Fibroblast of the aortic adventitia (primary cell): ENCODE measurements at regions not wholly inside any gene's neighbourhood (a gene's known extent, or its start where the extent isn't known, plus 50 kb on each side); places are given as distances from the start of the nearest gene placed in this dataset.

Experiments
- DNase-seq: peaks from one replicate; pipeline ENCODE4 v3.0.0-alpha.2; 2010; ENCODE audit warnings: low read depth
- H3K4me3 ChIP-seq: 2 replicates; pipeline ENCODE4 v1.5.1; 2011; ENCODE audit warnings: low read depth, mild to moderate bottlenecking, control low read depth, low read length, moderate library complexity
- TF ChIP-seq, protein P1 (sequence below): IDR thresholded peaks from 2 replicates; pipeline ENCODE4 v1.5.1; 2011; ENCODE audit warnings: mild to moderate bottlenecking, low read length, control low read depth, inconsistent platforms; ENCODE audit not compliant: insufficient read depth

GRCh38 chr1:188317894-188318293, 1489.1 kb downstream of the PLA2G4A start:
- no peak overlapping the region for H3K4me3 ChIP-seq
- TF ChIP-seq, protein P1, sequence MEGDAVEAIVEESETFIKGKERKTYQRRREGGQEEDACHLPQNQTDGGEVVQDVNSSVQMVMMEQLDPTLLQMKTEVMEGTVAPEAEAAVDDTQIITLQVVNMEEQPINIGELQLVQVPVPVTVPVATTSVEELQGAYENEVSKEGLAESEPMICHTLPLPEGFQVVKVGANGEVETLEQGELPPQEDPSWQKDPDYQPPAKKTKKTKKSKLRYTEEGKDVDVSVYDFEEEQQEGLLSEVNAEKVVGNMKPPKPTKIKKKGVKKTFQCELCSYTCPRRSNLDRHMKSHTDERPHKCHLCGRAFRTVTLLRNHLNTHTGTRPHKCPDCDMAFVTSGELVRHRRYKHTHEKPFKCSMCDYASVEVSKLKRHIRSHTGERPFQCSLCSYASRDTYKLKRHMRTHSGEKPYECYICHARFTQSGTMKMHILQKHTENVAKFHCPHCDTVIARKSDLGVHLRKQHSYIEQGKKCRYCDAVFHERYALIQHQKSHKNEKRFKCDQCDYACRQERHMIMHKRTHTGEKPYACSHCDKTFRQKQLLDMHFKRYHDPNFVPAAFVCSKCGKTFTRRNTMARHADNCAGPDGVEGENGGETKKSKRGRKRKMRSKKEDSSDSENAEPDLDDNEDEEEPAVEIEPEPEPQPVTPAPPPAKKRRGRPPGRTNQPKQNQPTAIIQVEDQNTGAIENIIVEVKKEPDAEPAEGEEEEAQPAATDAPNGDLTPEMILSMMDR: no peak

DNA sequence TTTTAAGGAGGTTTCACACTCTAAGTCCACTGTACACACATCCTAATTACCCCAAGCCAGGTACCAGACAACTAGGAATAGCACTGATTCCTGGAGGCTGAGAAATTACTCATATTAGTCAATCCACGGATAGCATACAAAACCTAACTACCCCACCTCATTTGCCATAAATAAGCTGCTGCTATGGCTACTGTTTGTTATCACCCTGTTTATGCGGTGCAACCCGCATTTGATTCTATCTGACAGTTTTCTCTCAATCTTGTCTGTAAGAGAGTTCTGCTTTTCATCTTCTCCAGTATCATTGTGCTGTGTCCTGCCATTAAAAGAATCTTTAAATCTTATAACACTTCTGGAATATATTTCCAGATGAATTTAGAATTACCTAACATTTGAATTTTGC, 1496.5 kb downstream of the PLA2G4A start:
- H3K4me3 ChIP-seq: no peak overlapping the region
- no peak for DNase-seq
- TF ChIP-seq, protein P1: no peak

More at GRCh38 chr1:188317894-188318293, 1489.1 kb downstream of the PLA2G4A start:
- DNase-seq: no peak

DNA sequence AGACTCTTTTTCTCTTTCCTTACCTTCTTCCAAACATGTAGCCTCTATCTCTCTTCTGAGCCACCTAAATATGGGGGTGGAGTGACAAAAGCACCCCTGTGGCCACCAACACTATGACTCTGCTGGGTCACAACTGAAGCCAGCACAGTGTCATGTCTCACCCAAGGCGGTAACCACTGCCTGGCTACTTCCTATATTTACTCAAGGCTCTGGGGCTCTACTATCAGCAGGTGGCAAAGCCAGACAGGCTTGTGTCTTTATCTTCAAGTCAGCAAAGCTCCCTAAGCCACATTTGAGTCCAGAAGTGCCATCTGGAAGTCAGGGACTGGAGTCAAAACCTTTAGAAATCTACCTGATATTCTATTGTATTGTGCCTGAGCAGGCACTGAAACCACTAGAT, 1515.2 kb downstream of the PLA2G4A start:
- DNase-seq: no peak
- TF ChIP-seq, protein P1: no peak
- no peak overlapping the region for H3K4me3 ChIP-seq

GRCh38 chr1:188350104-188350503, 1521.4 kb downstream of the PLA2G4A start:
- H3K4me3 ChIP-seq: no peak overlapping the region
- DNase-seq: no peak
- TF ChIP-seq, protein P1: no peak

GRCh38 chr1:188355082-188355481, 1526.3 kb downstream of the PLA2G4A start:
- TF ChIP-seq, protein P1: no peak
- no peak overlapping the region for H3K4me3 ChIP-seq
- DNase-seq: no peak

GRCh38 chr1:188355847-188356246, 1527.1 kb downstream of the PLA2G4A start:
- TF ChIP-seq, protein P1: no peak
- H3K4me3 ChIP-seq: no peak overlapping the region
- DNase-seq: no peak

DNA sequence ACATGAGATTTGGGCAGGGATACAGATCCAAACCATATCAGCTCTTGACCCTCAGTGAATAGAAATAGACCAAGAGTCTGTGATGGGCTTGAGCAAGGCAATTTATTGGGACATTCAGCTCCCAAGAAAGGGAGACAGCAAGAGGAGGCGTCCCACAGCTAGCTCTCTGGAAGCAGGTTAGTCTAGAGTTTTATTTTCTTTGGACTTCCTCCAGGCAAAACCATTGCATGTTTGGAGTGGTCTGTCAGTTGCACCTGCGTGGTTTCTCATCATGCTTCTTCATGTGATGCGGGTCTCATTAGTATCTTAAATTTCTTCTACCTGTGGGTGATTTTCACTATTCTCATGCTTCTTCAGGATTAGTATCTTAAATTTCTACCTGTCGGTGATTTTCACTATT, 1530.6 kb downstream of the PLA2G4A start:
- TF ChIP-seq, protein P1: no peak
- DNase-seq: no peak
- no peak overlapping the region for H3K4me3 ChIP-seq
